ENCODE measurements at regions not wholly inside any gene's neighbourhood (a gene's known extent, or its start where the extent isn't known, plus 50 kb on each side); places are given as distances from the start of the nearest gene placed in this dataset.

DNA sequence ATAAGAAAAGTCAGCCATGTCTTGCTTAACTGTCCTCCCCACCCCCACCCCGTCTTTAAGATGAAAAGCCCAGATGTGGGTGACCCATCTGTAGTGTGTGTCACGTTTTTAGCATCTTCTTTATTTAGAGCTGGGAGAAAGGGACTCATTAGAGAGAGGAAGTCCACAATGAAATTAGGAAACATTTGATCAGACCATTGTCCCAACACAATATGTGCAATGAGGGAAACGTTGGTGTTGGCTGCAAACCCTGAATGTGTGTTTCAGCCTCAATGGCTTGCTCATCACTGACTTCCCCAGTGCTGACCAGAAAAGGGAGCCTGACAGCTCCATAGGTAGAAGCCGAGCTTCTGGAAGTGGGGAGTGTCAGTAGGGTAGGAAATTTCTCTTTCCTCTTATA is 475.7 kb downstream of the CD83 start:
- Histone ChIP-seq H3K4me1 (ENCODE audit: control insufficient read depth in 5 of 5, insufficient read depth in 5 of 5, low read length in 5 of 5) (no peaks in the 10 kb centered on the region), H3K4me3 (no peak overlapping the region), H3K27me3 (ENCODE audit: control insufficient read depth in 3 of 3, insufficient read depth in 3 of 3, low read length in 2 of 3) (no peaks in the 10 kb centered on the region), H3K36me3 (ENCODE audit: control insufficient read depth in 4 of 4, insufficient read depth in 4 of 4, low read length in 4 of 4) (no peaks in the 10 kb centered on the region), H3K9me3 (ENCODE audit: control insufficient read depth in 4 of 4, insufficient read depth in 3 of 4, low read length in 3 of 4) (no peaks in the 10 kb centered on the region), H3K9ac (ENCODE audit: insufficient read depth in 1 of 2, low read length in 2 of 2) (no peak overlapping the region), H3K27ac (ENCODE audit: low read depth in 1 of 2, low read length in 1 of 2) (no peak overlapping the region)
- 65 to 69% methylated on average over 4 of the region's 4 CpGs for WGBS, 2 donors
- ATAC-seq (ENCODE audit: insufficient read depth, low FRiP score) (no peak), DNase-seq (no peak)
- no peak for TF ChIP-seq CTCF (IDR thresholded peaks at IDR 0.05; ENCODE audit: control extremely low read depth, extremely low read depth)

DNA sequence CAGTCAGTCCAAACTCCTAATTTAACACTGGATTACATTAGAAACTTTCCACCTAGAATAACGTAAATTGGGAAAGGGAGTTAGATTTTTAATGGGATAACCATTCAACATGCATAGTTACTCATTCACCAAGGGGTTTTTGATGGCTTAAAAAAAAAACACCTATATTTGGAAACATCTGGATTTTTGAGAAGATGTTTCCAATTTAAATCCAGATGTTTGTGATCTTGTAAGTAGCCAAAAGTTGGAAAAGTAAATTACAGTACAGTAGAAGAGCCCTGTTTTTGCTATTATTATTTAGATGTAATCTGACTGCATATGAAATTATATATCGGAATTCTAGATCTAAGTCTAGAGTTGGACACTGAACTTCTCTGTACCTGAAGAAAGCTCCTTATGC is 478.2 kb downstream of the CD83 start:
- Histone ChIP-seq H3K27me3 (ENCODE audit: control insufficient read depth in 3 of 3, insufficient read depth in 3 of 3, low read length in 2 of 3) (no peaks in the 10 kb centered on the region), H3K9ac (ENCODE audit: insufficient read depth in 1 of 2, low read length in 2 of 2) (no peak overlapping the region), H3K36me3 (ENCODE audit: control insufficient read depth in 4 of 4, insufficient read depth in 4 of 4, low read length in 4 of 4) (no peaks in the 10 kb centered on the region), H3K27ac (ENCODE audit: low read depth in 1 of 2, low read length in 1 of 2) (no peak overlapping the region), H3K4me1 (ENCODE audit: control insufficient read depth in 5 of 5, insufficient read depth in 5 of 5, low read length in 5 of 5) (no peaks in the 10 kb centered on the region), H3K9me3 (ENCODE audit: control insufficient read depth in 4 of 4, insufficient read depth in 3 of 4, low read length in 3 of 4) (no peaks in the 10 kb centered on the region), H3K4me3 (no peak overlapping the region)
- TF ChIP-seq CTCF (IDR thresholded peaks at IDR 0.05; ENCODE audit: control extremely low read depth, extremely low read depth) = no peak
- ATAC-seq (ENCODE audit: insufficient read depth, low FRiP score) = no peak
- WGBS, 2 donors = 50 to 98% methylated on average over 2 of the region's 2 CpGs
- no peak for DNase-seq

DNA sequence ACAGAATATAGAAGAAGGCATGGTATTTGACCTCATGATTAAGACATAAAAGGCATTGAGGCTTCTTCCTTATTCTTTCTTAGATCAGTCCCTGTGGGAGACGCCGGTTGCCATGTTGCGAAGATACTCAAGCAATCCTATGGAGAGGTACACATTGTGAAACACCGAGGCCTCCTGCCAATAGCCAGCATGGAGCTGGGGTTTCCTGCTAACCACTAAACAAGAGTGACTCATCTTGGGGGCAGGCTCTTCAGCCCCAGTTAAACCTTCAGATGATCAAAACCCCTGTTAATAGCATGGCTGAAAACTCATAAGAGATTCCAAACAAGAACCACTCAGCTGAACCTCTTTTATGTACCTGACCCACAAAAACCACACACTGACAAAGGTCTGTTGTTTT is 478.8 kb downstream of the CD83 start:
- no peak overlapping the region for H3K27ac ChIP-seq (ENCODE audit: low read depth in 1 of 2, low read length in 1 of 2)
- ATAC-seq (ENCODE audit: insufficient read depth, low FRiP score) (no peak), DNase-seq (no peak)
- H3K9ac ChIP-seq (ENCODE audit: insufficient read depth in 1 of 2, low read length in 2 of 2) = no peak overlapping the region
- no peak for TF ChIP-seq CTCF (IDR thresholded peaks at IDR 0.05; ENCODE audit: control extremely low read depth, extremely low read depth)
- H3K4me1 ChIP-seq (ENCODE audit: control insufficient read depth in 5 of 5, insufficient read depth in 5 of 5, low read length in 5 of 5) = peaks cover 0 to under 1% (median 0%) of the 10 kb centered on the region in 5 donors
- no peaks in the 10 kb centered on the region for H3K9me3 ChIP-seq (ENCODE audit: control insufficient read depth in 4 of 4, insufficient read depth in 3 of 4, low read length in 3 of 4)
- 34 to 48% methylated on average over 4 of the region's 4 CpGs for WGBS, 2 donors
- H3K27me3 ChIP-seq (ENCODE audit: control insufficient read depth in 3 of 3, insufficient read depth in 3 of 3, low read length in 2 of 3) = no peaks in the 10 kb centered on the region
- H3K36me3 ChIP-seq (ENCODE audit: control insufficient read depth in 4 of 4, insufficient read depth in 4 of 4, low read length in 4 of 4) = no peaks in the 10 kb centered on the region
- H3K4me3 ChIP-seq = no peak overlapping the region

DNA sequence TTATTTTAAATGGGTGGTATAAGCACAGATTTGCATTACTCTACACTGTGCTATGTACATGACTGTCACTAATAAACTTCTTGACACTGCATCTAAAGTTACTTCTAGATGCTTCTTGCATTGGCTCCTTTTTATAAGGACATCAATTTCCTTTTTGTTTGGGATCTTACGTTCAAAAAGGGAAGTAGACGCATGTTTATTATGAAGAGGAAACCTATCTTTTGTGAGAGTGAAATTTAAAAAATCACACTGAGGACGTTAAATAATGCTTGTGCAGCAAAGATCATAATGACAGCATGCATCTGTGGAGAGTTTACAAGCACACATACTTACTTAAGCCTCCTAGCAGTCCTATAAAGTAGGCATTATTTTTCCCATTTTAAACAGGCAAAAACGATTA is 479.5 kb downstream of the CD83 start:
- no peak for DNase-seq
- WGBS, 2 donors = 24 to 48% methylated on average over 4 of the region's 4 CpGs
- no peaks in the 10 kb centered on the region for H3K27me3 ChIP-seq (ENCODE audit: control insufficient read depth in 3 of 3, insufficient read depth in 3 of 3, low read length in 2 of 3)

More for the DNA sequence above, 479.5 kb downstream of the CD83 start:
- Histone ChIP-seq H3K9me3 (ENCODE audit: control insufficient read depth in 4 of 4, insufficient read depth in 3 of 4, low read length in 3 of 4) (no peaks in the 10 kb centered on the region), H3K4me1 (ENCODE audit: control insufficient read depth in 5 of 5, insufficient read depth in 5 of 5, low read length in 5 of 5) (peaks cover 0 to 5% (median 0%) of the 10 kb centered on the region in 5 donors), H3K36me3 (ENCODE audit: control insufficient read depth in 4 of 4, insufficient read depth in 4 of 4, low read length in 4 of 4) (no peaks in the 10 kb centered on the region), H3K9ac (ENCODE audit: insufficient read depth in 1 of 2, low read length in 2 of 2) (no peak overlapping the region), H3K27ac (ENCODE audit: low read depth in 1 of 2, low read length in 1 of 2) (no peak overlapping the region), H3K4me3 (no peak overlapping the region)
- no peak for TF ChIP-seq CTCF (IDR thresholded peaks at IDR 0.05; ENCODE audit: control extremely low read depth, extremely low read depth)
- no peak for ATAC-seq (ENCODE audit: insufficient read depth, low FRiP score)
